ENCODE measurements at regions not wholly inside any gene's neighbourhood (a gene's known extent, or its start where the extent isn't known, plus 50 kb on each side); places are given as distances from the start of the nearest gene placed in this dataset.
A peak's percentile ranks its signal among the peaks of the same experiment; 100 is the strongest.

DNA sequence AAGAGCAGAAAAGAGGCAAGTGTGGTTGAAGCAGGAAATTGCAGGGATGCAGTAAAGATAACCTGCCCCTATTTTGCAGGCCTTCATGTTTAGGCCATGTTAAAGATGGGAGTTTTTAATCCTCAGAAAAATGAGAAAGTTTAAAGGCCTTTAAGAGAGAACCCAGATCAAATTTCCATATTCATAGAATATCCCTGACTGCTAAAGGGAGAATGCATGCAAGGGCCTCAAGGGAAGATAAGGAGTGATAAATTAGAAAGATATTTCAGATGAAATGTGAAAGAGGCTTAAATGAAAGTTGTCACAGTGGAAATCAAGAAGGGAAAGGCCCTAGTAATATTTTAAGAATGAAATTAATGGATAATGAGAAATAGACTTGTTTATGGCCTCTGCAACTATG, 292.1 kb downstream of the SATB1 start:
- TF ChIP-seq, protein P1, sequence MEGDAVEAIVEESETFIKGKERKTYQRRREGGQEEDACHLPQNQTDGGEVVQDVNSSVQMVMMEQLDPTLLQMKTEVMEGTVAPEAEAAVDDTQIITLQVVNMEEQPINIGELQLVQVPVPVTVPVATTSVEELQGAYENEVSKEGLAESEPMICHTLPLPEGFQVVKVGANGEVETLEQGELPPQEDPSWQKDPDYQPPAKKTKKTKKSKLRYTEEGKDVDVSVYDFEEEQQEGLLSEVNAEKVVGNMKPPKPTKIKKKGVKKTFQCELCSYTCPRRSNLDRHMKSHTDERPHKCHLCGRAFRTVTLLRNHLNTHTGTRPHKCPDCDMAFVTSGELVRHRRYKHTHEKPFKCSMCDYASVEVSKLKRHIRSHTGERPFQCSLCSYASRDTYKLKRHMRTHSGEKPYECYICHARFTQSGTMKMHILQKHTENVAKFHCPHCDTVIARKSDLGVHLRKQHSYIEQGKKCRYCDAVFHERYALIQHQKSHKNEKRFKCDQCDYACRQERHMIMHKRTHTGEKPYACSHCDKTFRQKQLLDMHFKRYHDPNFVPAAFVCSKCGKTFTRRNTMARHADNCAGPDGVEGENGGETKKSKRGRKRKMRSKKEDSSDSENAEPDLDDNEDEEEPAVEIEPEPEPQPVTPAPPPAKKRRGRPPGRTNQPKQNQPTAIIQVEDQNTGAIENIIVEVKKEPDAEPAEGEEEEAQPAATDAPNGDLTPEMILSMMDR (IDR thresholded peaks at IDR 0.05), result no peak
- Mint-ChIP-seq H3K27me3 (ENCODE audit: unreplicated experiment) (no peaks in the 10 kb centered on the region), H3K4me3 (ENCODE audit: unreplicated experiment) (no peak overlapping the region), H3K27ac (ENCODE audit: unreplicated experiment) (no peak overlapping the region), H3K9me3 (ENCODE audit: unreplicated experiment) (no peaks in the 10 kb centered on the region), H3K4me1 (ENCODE audit: unreplicated experiment) (peaks cover 26% of the 10 kb centered on the region), H3K36me3 (ENCODE audit: unreplicated experiment) (no peaks in the 10 kb centered on the region)
- no peak for DNase-seq (ENCODE audit: extremely low spot score, unreplicated experiment)

DNA sequence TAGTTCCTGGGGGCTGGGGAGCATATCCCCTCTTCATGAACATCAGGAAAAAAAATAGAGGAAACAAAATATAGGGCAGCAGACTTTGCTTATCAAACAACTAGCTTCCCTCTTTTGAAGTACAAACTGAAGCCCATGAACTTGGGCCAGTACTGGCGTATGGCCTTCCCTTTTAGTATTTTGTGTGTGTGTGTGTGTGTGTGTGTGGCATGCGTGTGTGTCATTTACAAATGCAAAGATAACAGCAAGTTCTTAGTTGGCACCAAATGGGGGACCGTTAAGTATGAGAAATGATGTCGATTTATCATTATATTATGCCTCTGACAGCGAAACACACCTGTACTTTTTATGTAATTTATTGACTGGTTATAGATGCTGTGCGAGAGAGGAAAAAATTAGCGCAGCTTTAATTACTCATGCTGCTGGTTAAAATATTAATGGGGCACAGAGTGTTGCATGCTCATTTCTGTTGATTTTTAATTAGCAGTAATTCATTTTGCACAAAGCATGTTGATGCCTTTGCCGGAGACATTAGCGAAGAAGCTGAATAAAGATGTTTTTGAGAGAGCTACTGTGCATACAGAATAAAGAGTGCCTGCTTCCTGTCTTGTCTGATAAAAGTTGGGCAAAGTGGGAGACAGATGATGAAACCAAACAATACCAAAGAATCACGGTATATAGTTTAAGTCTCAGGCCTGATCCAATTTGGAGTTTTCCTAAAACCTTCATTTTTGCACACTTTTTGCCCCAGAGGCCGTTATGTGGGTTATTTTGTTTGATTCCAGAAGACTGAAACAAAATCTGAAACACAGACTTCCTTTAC, 297.1 kb downstream of the SATB1 start:
- DNase-seq (ENCODE audit: extremely low spot score, unreplicated experiment), result no peak
- H3K4me3 Mint-ChIP-seq (ENCODE audit: unreplicated experiment), result no peak overlapping the region
- no peak overlapping the region for H3K27ac Mint-ChIP-seq (ENCODE audit: unreplicated experiment)
- TF ChIP-seq, protein P1 (IDR thresholded peaks at IDR 0.05), result no peak
- H3K27me3 Mint-ChIP-seq (ENCODE audit: unreplicated experiment), result no peaks in the 10 kb centered on the region
- peaks cover 3% of the 10 kb centered on the region for H3K9me3 Mint-ChIP-seq (ENCODE audit: unreplicated experiment)
- no peaks in the 10 kb centered on the region for H3K36me3 Mint-ChIP-seq (ENCODE audit: unreplicated experiment)
- peaks cover 19% of the 10 kb centered on the region for H3K4me1 Mint-ChIP-seq (ENCODE audit: unreplicated experiment)

DNA sequence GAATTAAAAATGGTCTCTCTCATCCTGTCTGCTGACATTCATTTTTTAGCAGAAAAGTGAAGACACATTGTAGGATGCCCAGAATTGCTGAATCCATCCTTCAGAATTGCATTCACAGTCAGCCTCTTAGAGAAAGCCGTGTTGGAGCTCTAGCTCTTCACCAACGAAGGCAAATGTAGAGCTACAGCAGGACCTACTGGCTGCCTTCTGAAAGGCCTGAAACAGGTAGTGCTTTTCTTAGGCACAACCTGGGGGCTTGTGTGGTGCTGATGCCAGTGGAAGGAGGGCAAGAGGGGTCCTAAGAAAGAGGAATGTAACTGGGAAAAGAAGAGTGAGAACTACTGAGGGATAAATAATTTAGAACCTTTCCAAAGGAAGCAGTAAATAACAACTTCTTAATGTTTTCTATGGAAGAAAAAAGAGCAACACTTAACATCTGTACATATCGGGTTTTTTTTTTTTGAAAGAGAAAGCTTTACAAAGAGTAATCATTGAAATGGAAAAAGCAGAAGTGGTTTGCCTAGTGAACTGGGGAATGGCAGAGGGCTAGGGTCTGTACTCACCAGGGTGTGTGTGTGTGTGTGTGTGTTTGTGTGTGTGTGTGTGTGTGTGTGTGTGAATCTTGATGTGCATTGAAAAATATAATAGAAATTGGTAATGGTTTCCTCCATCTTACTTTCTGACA, 297.8 kb downstream of the SATB1 start:
- Mint-ChIP-seq H3K27ac (ENCODE audit: unreplicated experiment) (no peak overlapping the region), H3K9me3 (ENCODE audit: unreplicated experiment) (peaks cover 3% of the 10 kb centered on the region), H3K4me3 (ENCODE audit: unreplicated experiment) (no peak overlapping the region), H3K27me3 (ENCODE audit: unreplicated experiment) (no peaks in the 10 kb centered on the region), H3K4me1 (ENCODE audit: unreplicated experiment) (peaks cover 18% of the 10 kb centered on the region), H3K36me3 (ENCODE audit: unreplicated experiment) (no peaks in the 10 kb centered on the region)
- TF ChIP-seq, protein P1 (IDR thresholded peaks at IDR 0.05), result no peak
- no peak for DNase-seq (ENCODE audit: extremely low spot score, unreplicated experiment)

DNA sequence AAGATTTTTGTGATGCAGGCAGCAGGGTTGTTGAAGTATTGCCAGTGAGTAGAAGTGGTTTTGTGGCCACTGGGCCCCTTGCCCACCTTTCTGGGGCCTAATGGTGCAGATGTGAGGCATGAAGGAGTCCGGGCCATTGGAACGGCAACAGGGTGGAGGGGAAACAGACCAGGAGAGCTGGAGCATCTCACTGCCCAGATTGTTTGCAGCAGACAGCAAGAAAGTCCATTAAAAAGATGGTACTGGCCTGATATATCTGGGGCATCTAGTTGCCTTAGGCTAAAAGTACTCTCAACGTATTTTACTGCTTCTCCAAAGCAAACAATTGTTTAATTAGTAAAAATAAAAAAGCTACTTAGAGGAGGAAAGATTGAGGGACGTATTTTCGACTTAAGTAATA, 298.4 kb downstream of the SATB1 start:
- no peaks in the 10 kb centered on the region for H3K27me3 Mint-ChIP-seq (ENCODE audit: unreplicated experiment)
- H3K4me3 Mint-ChIP-seq (ENCODE audit: unreplicated experiment), result no peak overlapping the region
- H3K36me3 Mint-ChIP-seq (ENCODE audit: unreplicated experiment), result no peaks in the 10 kb centered on the region
- no peak overlapping the region for H3K27ac Mint-ChIP-seq (ENCODE audit: unreplicated experiment)
- TF ChIP-seq, protein P1 (IDR thresholded peaks at IDR 0.05), result no peak
- peaks cover 3% of the 10 kb centered on the region for H3K9me3 Mint-ChIP-seq (ENCODE audit: unreplicated experiment)
- H3K4me1 Mint-ChIP-seq (ENCODE audit: unreplicated experiment), result peaks cover 18% of the 10 kb centered on the region
- DNase-seq (ENCODE audit: extremely low spot score, unreplicated experiment), result no peak

DNA sequence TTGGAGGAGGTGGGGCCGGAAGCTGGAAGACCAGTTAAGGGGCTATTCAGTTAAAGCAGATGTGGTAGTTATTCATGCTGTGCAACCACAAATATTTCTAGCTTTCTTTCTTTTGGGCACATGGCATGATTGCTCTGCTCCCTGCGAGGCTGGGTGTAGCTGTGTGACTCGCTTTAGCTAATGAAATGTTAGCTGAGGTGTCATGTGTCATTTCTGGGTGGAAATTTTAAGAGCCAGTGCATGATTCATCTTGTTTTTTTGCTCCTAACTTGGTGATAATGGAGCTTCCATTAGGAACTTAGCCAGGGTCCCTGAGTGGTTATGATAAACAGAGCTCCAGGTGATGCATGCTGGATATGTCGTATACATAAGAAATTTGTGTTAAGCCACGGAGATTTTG, 300.6 kb downstream of the SATB1 start:
- peaks cover 3% of the 10 kb centered on the region for H3K9me3 Mint-ChIP-seq (ENCODE audit: unreplicated experiment)
- no peak for DNase-seq (ENCODE audit: extremely low spot score, unreplicated experiment)
- H3K27me3 Mint-ChIP-seq (ENCODE audit: unreplicated experiment), result no peaks in the 10 kb centered on the region
- H3K4me1 Mint-ChIP-seq (ENCODE audit: unreplicated experiment), result peaks cover 30% of the 10 kb centered on the region
- H3K36me3 Mint-ChIP-seq (ENCODE audit: unreplicated experiment), result no peaks in the 10 kb centered on the region
- TF ChIP-seq, protein P1 (IDR thresholded peaks at IDR 0.05), result no peak
- H3K27ac Mint-ChIP-seq (ENCODE audit: unreplicated experiment), result peak overlapping the region; percentile 68
- H3K4me3 Mint-ChIP-seq (ENCODE audit: unreplicated experiment), result no peak overlapping the region
